Ovary (tissue), 3 donors: ENCODE measurements at regions not wholly inside any gene's neighbourhood (a gene's known extent, or its start where the extent isn't known, plus 50 kb on each side); places are given as distances from the start of the nearest gene placed in this dataset.
"Not testable (repeated sequence)": the region's sequence is repeated elsewhere in the genome, so short reads cannot be mapped to it uniquely, and the experiment has no call there.

ENCODE experiments used
- CTCF ChIP-seq, 3 donors: fragments of 450-650 bp in 2 of 3; fragments of 200-600 bp in 1 of 3; IDR thresholded peaks; one replicate each; pipeline versions ENCODE4 v1.5.1 to v1.8.0; 2016 to 2022; ENCODE audit warnings: antibody characterized with exemption in 3 of 3, mild to moderate bottlenecking in 1 of 3
- POLR2A ChIP-seq: fragments of 450-650 bp; IDR thresholded peaks from one replicate; pipeline ENCODE4 v1.6.1; 2017; ENCODE audit warnings: antibody characterized with exemption, mild to moderate bottlenecking, moderate library complexity
- donor health status: DM: no; HTN: no; CAD: no.

- not testable (repeated sequence) for TF ChIP-seq CTCF (IDR thresholded peaks at IDR 0.05); POLR2A
Measured at GRCh38 chr1:213636778-213637177, 351.0 kb upstream of the PROX1 start.
